ENCODE measurements at regions not wholly inside any gene's neighbourhood (a gene's known extent, or its start where the extent isn't known, plus 50 kb on each side); places are given as distances from the start of the nearest gene placed in this dataset.

DNA sequence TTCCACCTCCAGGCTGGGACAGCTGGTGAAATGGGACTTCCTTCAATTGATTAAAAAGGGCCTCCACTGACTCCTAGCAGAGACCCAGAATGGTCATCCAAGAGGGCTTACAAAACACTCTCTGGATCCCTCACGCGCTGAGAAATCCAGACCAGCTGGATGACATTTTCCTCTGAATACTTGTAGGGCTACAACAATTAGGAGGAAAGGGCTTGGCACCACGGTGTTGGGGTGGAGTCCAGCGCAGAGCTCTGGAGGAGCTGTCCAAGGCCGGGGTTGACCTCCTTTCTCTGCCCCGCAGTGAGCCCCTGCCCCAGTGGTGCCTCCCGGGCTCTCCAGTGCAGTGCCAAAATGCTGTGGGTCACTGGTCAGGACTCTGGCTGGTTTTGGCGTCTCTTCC, 189.0 kb upstream of the CCND2 start:
- no peaks in the 10 kb centered on the region for H3K79me2 ChIP-seq (ENCODE audit: control insufficient read depth, insufficient read depth, low read length)
- intact Hi-C loops (cut with micrococcal nuclease), result no loop called here
- H2AFZ ChIP-seq (ENCODE audit: low read depth, low read length), result no peak overlapping the region
- H3K36me3 ChIP-seq (ENCODE audit: control insufficient read depth in 2 of 2, extremely low read depth in 1 of 2, insufficient read depth in 2 of 2, low read length in 2 of 2), result no peaks in the 10 kb centered on the region
- TF ChIP-seq, protein P1, sequence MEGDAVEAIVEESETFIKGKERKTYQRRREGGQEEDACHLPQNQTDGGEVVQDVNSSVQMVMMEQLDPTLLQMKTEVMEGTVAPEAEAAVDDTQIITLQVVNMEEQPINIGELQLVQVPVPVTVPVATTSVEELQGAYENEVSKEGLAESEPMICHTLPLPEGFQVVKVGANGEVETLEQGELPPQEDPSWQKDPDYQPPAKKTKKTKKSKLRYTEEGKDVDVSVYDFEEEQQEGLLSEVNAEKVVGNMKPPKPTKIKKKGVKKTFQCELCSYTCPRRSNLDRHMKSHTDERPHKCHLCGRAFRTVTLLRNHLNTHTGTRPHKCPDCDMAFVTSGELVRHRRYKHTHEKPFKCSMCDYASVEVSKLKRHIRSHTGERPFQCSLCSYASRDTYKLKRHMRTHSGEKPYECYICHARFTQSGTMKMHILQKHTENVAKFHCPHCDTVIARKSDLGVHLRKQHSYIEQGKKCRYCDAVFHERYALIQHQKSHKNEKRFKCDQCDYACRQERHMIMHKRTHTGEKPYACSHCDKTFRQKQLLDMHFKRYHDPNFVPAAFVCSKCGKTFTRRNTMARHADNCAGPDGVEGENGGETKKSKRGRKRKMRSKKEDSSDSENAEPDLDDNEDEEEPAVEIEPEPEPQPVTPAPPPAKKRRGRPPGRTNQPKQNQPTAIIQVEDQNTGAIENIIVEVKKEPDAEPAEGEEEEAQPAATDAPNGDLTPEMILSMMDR (IDR thresholded peaks at IDR 0.05; ENCODE audit: extremely low read depth in 1 of 2, insufficient read depth in 1 of 2, low read depth in 1 of 2, low read length in 2 of 2), result no peak
- TF ChIP-seq MYC (IDR thresholded peaks at IDR 0.05; ENCODE audit: low read depth, low read length) (no peak), FOS (IDR thresholded peaks at IDR 0.05; ENCODE audit: borderline replicate concordance, insufficient read depth, low read length) (no peak), JUN (IDR thresholded peaks at IDR 0.05; ENCODE audit: borderline replicate concordance, insufficient read depth, insufficient read length, low read depth) (no peak), POLR2A (IDR thresholded peaks at IDR 0.05; ENCODE audit: low read depth, low read length) (no peak), GATA2 (IDR thresholded peaks at IDR 0.05; ENCODE audit: insufficient read depth, insufficient read length, low read depth, low read length) (no peak), EZH2 (IDR thresholded peaks at IDR 0.05; ENCODE audit: borderline replicate concordance, low read depth, low read length, severe bottlenecking) (no peak), POLR2AphosphoS5 (IDR thresholded peaks at IDR 0.05; ENCODE audit: insufficient read depth, low read depth, low read length) (no peak)
- TF ChIP-seq, protein P2, sequence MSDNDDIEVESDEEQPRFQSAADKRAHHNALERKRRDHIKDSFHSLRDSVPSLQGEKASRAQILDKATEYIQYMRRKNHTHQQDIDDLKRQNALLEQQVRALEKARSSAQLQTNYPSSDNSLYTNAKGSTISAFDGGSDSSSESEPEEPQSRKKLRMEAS (IDR thresholded peaks at IDR 0.05; ENCODE audit: insufficient read depth, insufficient read length), result no peak
- no TSS peak for BruUV-seq (replicated peaks)
- H3K9me1 ChIP-seq (replicated peaks; ENCODE audit: control insufficient read depth, extremely low read depth, insufficient read depth, low read length), result no peaks in the 10 kb centered on the region
- DNase-seq (ENCODE audit: low read depth, low spot score), result no peak
- no peaks in the 10 kb centered on the region for H4K20me1 ChIP-seq (replicated peaks; ENCODE audit: control insufficient read depth, extremely low read depth, insufficient read depth, low read length)
- H3K27ac ChIP-seq (ENCODE audit: insufficient read depth, low read depth, low read length), result no peak overlapping the region
- no peak overlapping the region for H3K4me3 ChIP-seq (replicated peaks in 1 of 3; ENCODE audit: insufficient read depth in 1 of 3, low read depth in 1 of 3, low read length in 3 of 3)
- H3K9ac ChIP-seq (replicated peaks; ENCODE audit: extremely low read depth, insufficient read depth, low read length), result no peak overlapping the region
- no peak for FAIRE-seq
- dilution Hi-C loops (cut with MboI; ENCODE audit: extremely low pct_ligation_motif_present, low sequenced_read_pairs), result no loop called here
- no peaks in the 10 kb centered on the region for H3K4me1 ChIP-seq (ENCODE audit: control insufficient read depth, extremely low read depth, insufficient read depth, low read length)
- H3K27me3 ChIP-seq (ENCODE audit: control insufficient read depth in 2 of 2, insufficient read depth in 2 of 2, low read length in 2 of 2), result no peaks in the 10 kb centered on the region
- ChIA-PET CTCF (interaction anchor here (0.8 to 2.0 kb wide), 5 partner anchors 10 to 47 kb away, joined by 3 to 7 read pairs (median 5); no protein-coding TSS in a partner anchor), POLR2A (no interaction called here)
- no peaks in the 10 kb centered on the region for H3K9me3 ChIP-seq (replicated peaks; ENCODE audit: control insufficient read depth, insufficient read depth, low read length)
- no peak overlapping the region for H3K4me2 ChIP-seq (ENCODE audit: insufficient read depth, low read length)

Data from endothelial cell of umbilical vein (primary cell).